AG04449 (cell line): ENCODE measurements at regions not wholly inside any gene's neighbourhood (a gene's known extent, or its start where the extent isn't known, plus 50 kb on each side); places are given as distances from the start of the nearest gene placed in this dataset.
A peak's percentile ranks its signal among the peaks of the same experiment; 100 is the strongest.

Experiments
- CTCF ChIA-PET: fragments of 350-600 bp; formaldehyde crosslinking; extraction: SDS; loops from one replicate; lab custom pipeline; 2021; ENCODE audit warnings: antibody characterized with exemption; lab: Yijun Ruan, JAX
- POLR2A ChIA-PET: fragments of 400-600, 350-600 bp; formaldehyde crosslinking; extraction: SDS; loops from one replicate; lab custom pipeline; 2020; ENCODE audit warnings: antibody characterized with exemption, inconsistent platforms; lab: Yijun Ruan, JAX
- DNase-seq: peaks from one replicate; pipeline ENCODE4 v3.0.0-alpha.2; 2010; ENCODE audit warnings: low read depth, low spot score
- H3K4me3 ChIP-seq: 2 replicates; pipeline ENCODE4 v1.5.1; 2011; ENCODE audit warnings: low read depth, mild to moderate bottlenecking, control low read depth, low read length
- TF ChIP-seq, protein P1 (sequence below): IDR thresholded peaks from one replicate; pipeline ENCODE4 v1.5.1; 2011; ENCODE audit warnings: mild to moderate bottlenecking, moderate library complexity, low read length, control low read depth, inconsistent platforms; ENCODE audit not compliant: insufficient read depth; ENCODE audit errors: missing control alignments

DNA sequence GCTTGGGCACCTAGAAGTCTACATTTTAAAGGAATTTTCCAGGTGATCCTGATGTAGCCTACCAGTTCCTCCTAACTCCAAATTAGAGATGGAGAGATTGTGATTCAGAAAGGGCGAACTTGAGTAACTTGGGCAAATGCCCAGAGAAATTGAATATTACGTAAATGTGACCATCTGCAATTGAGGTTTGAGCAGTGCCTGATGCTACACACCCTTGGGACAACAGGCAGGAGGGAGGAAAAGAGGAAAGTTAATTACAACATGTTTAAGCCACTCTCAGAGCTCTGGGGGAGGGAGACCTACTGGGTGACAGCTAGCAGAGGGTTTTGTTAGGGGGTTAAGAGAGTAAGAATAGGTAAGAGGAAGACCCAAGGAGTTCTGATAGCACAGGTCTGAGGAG is 208.9 kb downstream of the LPIN1 start:
- TF ChIP-seq, protein P1, sequence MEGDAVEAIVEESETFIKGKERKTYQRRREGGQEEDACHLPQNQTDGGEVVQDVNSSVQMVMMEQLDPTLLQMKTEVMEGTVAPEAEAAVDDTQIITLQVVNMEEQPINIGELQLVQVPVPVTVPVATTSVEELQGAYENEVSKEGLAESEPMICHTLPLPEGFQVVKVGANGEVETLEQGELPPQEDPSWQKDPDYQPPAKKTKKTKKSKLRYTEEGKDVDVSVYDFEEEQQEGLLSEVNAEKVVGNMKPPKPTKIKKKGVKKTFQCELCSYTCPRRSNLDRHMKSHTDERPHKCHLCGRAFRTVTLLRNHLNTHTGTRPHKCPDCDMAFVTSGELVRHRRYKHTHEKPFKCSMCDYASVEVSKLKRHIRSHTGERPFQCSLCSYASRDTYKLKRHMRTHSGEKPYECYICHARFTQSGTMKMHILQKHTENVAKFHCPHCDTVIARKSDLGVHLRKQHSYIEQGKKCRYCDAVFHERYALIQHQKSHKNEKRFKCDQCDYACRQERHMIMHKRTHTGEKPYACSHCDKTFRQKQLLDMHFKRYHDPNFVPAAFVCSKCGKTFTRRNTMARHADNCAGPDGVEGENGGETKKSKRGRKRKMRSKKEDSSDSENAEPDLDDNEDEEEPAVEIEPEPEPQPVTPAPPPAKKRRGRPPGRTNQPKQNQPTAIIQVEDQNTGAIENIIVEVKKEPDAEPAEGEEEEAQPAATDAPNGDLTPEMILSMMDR: no peak
- no peak overlapping the region for H3K4me3 ChIP-seq
- ChIA-PET CTCF (interaction anchor here (0.9 to 1.7 kb wide), 2 partner anchors 14 to 22 kb away, joined by 3 to 4 read pairs; no protein-coding TSS in a partner anchor), POLR2A (no interaction called here)
- DNase-seq: no peak

- no peak overlapping the region for H3K4me3 ChIP-seq
- CTCF ChIA-PET: interaction anchor here (1.7 kb wide), 1 partner anchor 21 kb away, joined by 4 read pairs; no protein-coding TSS in a partner anchor
- TF ChIP-seq, protein P1: no peak
- POLR2A ChIA-PET: no interaction called here
- no peak for DNase-seq
Observed at GRCh38 chr2:11955884-11956291, 209.5 kb downstream of the LPIN1 start.

- no peak overlapping the region for H3K4me3 ChIP-seq
- ChIA-PET POLR2A (no interaction called here), CTCF (interaction anchor here (1.1 to 1.5 kb wide), 2 partner anchors 99 to 1044 kb away, joined by 3 read pairs; no protein-coding TSS in a partner anchor)
- DNase-seq: no peak
- TF ChIP-seq, protein P1: no peak
Observed at GRCh38 chr2:11962707-11963328, 216.4 kb downstream of the LPIN1 start.

DNA sequence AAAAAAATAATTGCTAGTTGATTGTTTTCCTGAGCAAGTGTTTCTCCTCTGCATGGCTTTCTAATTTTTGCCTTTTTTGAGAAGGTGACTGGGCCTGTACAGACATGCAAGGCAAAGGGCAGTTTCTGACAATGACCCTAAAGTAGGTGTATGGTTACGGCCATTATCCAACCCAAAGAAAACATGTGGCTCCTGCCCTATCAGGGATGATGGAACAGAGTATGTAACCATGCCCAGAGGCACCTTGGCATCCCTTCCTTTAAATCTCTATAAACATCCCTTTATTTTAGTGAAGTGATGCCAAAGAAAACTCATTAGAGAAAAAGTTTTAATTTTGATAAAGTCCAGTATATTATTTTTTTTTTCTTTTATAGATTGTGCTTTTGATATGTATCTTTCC is 217.5 kb downstream of the LPIN1 start:
- CTCF ChIA-PET: no interaction called here
- no peak for DNase-seq
- TF ChIP-seq, protein P1: no peak
- no peak overlapping the region for H3K4me3 ChIP-seq
- POLR2A ChIA-PET: no interaction called here

GRCh38 chr2:11967946-11968465 is 221.6 kb downstream of the LPIN1 start:
- ChIA-PET POLR2A (no interaction called here), CTCF (no interaction called here)
- peak; percentile 16 for DNase-seq
- no peak overlapping the region for H3K4me3 ChIP-seq
- TF ChIP-seq, protein P1: no peak

DNA sequence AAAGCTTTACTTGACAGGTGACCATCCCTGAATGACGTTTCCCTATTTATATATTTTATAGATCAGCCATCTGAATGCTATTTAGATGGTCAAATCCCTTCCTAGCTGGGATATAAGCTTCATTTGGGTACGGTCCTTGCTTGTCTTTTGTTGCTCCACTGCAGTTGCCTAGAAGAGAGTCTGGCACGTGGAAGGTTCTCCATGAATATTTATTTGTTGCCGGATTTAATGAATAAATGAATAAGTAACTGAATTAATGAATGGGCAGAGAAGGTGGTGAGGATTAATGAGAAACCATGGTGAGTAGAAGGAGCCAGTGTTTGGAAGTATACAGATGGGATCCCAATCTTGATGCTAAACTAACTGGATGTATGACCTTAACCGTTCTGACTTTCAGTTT is 222.1 kb downstream of the LPIN1 start:
- no peak overlapping the region for H3K4me3 ChIP-seq
- ChIA-PET POLR2A (no interaction called here), CTCF (interaction anchor here (0.6 kb wide), 1 partner anchor 152 kb away, joined by 3 read pairs; no protein-coding TSS in a partner anchor)
- TF ChIP-seq, protein P1: no peak
- no peak for DNase-seq
